GM12878 (cell line): ENCODE measurements at regions not wholly inside any gene's neighbourhood (a gene's known extent, or its start where the extent isn't known, plus 50 kb on each side); places are given as distances from the start of the nearest gene placed in this dataset.

ENCODE experiments used
- ATAC-seq: fragments of 200-7000 bp; cut with Tn5 transposase; 3 replicates; pipeline ENCODE4 v1.9.1; 2020; ENCODE audit warnings: mild to moderate bottlenecking, moderate library complexity
- BruUV-seq: library from RNA; stranded (reverse); fragments of 400-500 nt; replicated peaks from 2 replicates; lab custom pipeline; 2021; lab: Mats Ljungman, UMichigan
- CTCF ChIA-PET: fragments of 300-600 bp; sonication (Branson Sonifier 250); formaldehyde crosslinking; extraction: SDS; loops from one replicate; lab custom pipeline; 2021; ENCODE audit warnings: inconsistent platforms; lab: Yijun Ruan, JAX
- POLR2A ChIA-PET: fragments of 350-600 bp; formaldehyde crosslinking; extraction: SDS; loops from one replicate; lab custom pipeline; 2021; ENCODE audit warnings: inconsistent platforms; lab: Charles Lee
- RAD21 ChIA-PET: fragments of 300-600 bp; sonication (Branson Sonifier 250); formaldehyde crosslinking; loops from one replicate; lab custom pipeline; 2023; ENCODE audit warnings: antibody characterized with exemption; ENCODE audit not compliant: unreplicated experiment; lab: Charles Lee
- SMC1A ChIA-PET: fragments of 300-600 bp; sonication (Branson Sonifier 250); formaldehyde crosslinking; loops from one replicate; lab custom pipeline; 2023; ENCODE audit not compliant: unreplicated experiment, uncharacterized antibody; lab: Charles Lee
- DNase-seq: peaks from one replicate; pipeline ENCODE4 v3.0.0-alpha.2; 2011; ENCODE audit warnings: low read depth, low spot score
- FAIRE-seq: peaks from 3 replicates; lab custom pipeline; 2011; peaks lifted over from hg19 to GRCh38; lab: Jason Lieb, UNC
- H2AFZ ChIP-seq: 2 replicates; pipeline ENCODE4 v1.6.0; 2011; ENCODE audit warnings: low read depth, low read length, control low read depth; ENCODE audit not compliant: control insufficient read depth
- H3K27ac ChIP-seq: 2 replicates; pipeline ENCODE4 v1.5.1; 2011; ENCODE audit warnings: control low read depth; ENCODE audit not compliant: control insufficient read depth, insufficient read depth
- H3K27me3 ChIP-seq, 2 experiments: replicated peaks in 1 of 2; 2 replicates each; pipeline versions ENCODE4 v1.6.0 to v1.6.1; 2011; ENCODE audit warnings: low read length in 1 of 2; ENCODE audit not compliant: control insufficient read depth in 2 of 2, insufficient read depth in 2 of 2
- H3K36me3 ChIP-seq, 2 experiments: 2 replicates each; pipeline ENCODE4 v1.5.1; 2011; ENCODE audit warnings: low read length in 1 of 2; ENCODE audit not compliant: control insufficient read depth in 2 of 2, insufficient read depth in 2 of 2
- H3K4me1 ChIP-seq: 2 replicates; pipeline ENCODE4 v1.6.1; 2011; ENCODE audit warnings: mild to moderate bottlenecking, low read length, moderate library complexity, mixed read lengths; ENCODE audit not compliant: control insufficient read depth, insufficient read depth
- H3K4me2 ChIP-seq: 2 replicates; pipeline ENCODE4 v1.6.0; 2011; ENCODE audit warnings: control low read depth; ENCODE audit not compliant: control insufficient read depth, insufficient read depth
- H3K4me3 ChIP-seq: fragments of 200-600 bp; sonication (generic); 2 replicates; pipeline ENCODE4 v1.5.1; 2016
- H3K79me2 ChIP-seq: 2 replicates; pipeline ENCODE4 v1.6.0; 2011; ENCODE audit warnings: low read length; ENCODE audit not compliant: control insufficient read depth, insufficient read depth
- H3K9ac ChIP-seq: 2 replicates; pipeline ENCODE4 v1.8.0; 2011; ENCODE audit warnings: low read length, control low read depth, mixed read lengths; ENCODE audit not compliant: control insufficient read depth, insufficient read depth
- H3K9me3 ChIP-seq: replicated peaks from 3 replicates; pipeline ENCODE4 v1.5.1; 2011; ENCODE audit warnings: mild to moderate bottlenecking, low read length; ENCODE audit not compliant: control insufficient read depth, insufficient read depth
- H4K20me1 ChIP-seq: 2 replicates; pipeline ENCODE4 v1.6.0; 2011; ENCODE audit not compliant: control insufficient read depth, insufficient read depth
- BCL3 ChIP-seq: IDR thresholded peaks from 2 replicates; pipeline ENCODE4 v1.6.1; 2011; ENCODE audit warnings: borderline replicate concordance, low read depth, mild to moderate bottlenecking, moderate library complexity, low read length; ENCODE audit not compliant: insufficient read depth, poor library complexity, severe bottlenecking
- BMI1 ChIP-seq: fragments of 450-650 bp; IDR thresholded peaks from 2 replicates; pipeline ENCODE4 v1.6.1; 2016; ENCODE audit warnings: mild to moderate bottlenecking, moderate library complexity, borderline replicate concordance
- CBX3 ChIP-seq: fragments of 200-600 bp; sonication (generic); IDR thresholded peaks from 2 replicates; pipeline ENCODE4 v1.6.1; 2016; ENCODE audit warnings: low read depth, borderline replicate concordance
- MXI1 ChIP-seq: fragments of 150-350 bp; IDR thresholded peaks from 2 replicates; pipeline ENCODE4 v1.6.1; 2011; ENCODE audit warnings: low read depth, mild to moderate bottlenecking, inconsistent platforms, low read length, improper control_type of control experiment
- MYC ChIP-seq: IDR thresholded peaks from 2 replicates; pipeline ENCODE4 v1.6.1; 2011; ENCODE audit warnings: mild to moderate bottlenecking, low read length, moderate library complexity, inconsistent platforms; ENCODE audit not compliant: insufficient read depth, insufficient replicate concordance, insufficient read length, severe bottlenecking
- NFYA ChIP-seq: IDR thresholded peaks from 2 replicates; pipeline ENCODE4 v1.6.1; 2011; ENCODE audit warnings: low read depth, mild to moderate bottlenecking, low read length, improper control_type of control experiment, borderline replicate concordance
- RUNX3 ChIP-seq: IDR thresholded peaks from 2 replicates; pipeline ENCODE4 v1.6.1; 2012; ENCODE audit warnings: low read length, inconsistent platforms
- ZBTB11 ChIP-seq: fragments of 450-650 bp; formaldehyde crosslinking; IDR thresholded peaks from 2 replicates; pipeline ENCODE4 v1.5.0; 2022; ENCODE audit warnings: mild to moderate bottlenecking, missing genetic modification characterization
- ZNF622 ChIP-seq: fragments of 450-650 bp; IDR thresholded peaks from 2 replicates; pipeline ENCODE4 v1.6.1; 2017; ENCODE audit warnings: mild to moderate bottlenecking, inconsistent platforms
- WGBS: methylation state at CpG from one replicate; pipeline ENCODE4 v1.1.6; 2016; ENCODE audit warnings: low lambda C conversion rate; ENCODE audit not compliant: insufficient replicate concordance, insufficient coverage; ENCODE audit errors: missing lambda C conversion rate; 5-methylcytosine and 5-hydroxymethylcytosine counted together
- in situ Hi-C: fragments of 300-500 bp; cut with MboI; formaldehyde crosslinking; loops from 9 replicates; pipeline ENCODE4 v1.14.3; 2018; ENCODE audit warnings: mixed read lengths
- intact Hi-C: fragments of 100-400 bp; cut with micrococcal nuclease; formaldehyde crosslinking; loops from one replicate; pipeline ENCODE4 v1.14.2; 2022; ENCODE audit not compliant: unreplicated experiment

GRCh38 chr5:68839019-68839552 lies 254.7 kb upstream of the SLC30A5 start:
- DNase-seq: no peak
- CTCF ChIA-PET: no interaction called here
- no peaks in the 10 kb centered on the region for H3K4me1 ChIP-seq

GRCh38 chr5:68843624-68844364 lies 250.0 kb upstream of the SLC30A5 start:
- Histone ChIP-seq H3K79me2 (no peaks in the 10 kb centered on the region), H3K9ac (no peak overlapping the region), H3K9me3 (no peaks in the 10 kb centered on the region), H3K36me3 (no peaks in the 10 kb centered on the region), H2AFZ (no peak overlapping the region), H4K20me1 (no peaks in the 10 kb centered on the region), H3K27me3 (no peaks in the 10 kb centered on the region; a peak in 2 of 4 replicates), H3K4me3 (no peak overlapping the region), H3K4me2 (no peak overlapping the region), H3K27ac (no peak overlapping the region), H3K4me1 (no peaks in the 10 kb centered on the region)
- ChIA-PET CTCF (no interaction called here), POLR2A (interaction anchor here (0.6 kb wide), 1 partner anchor 183 kb away, joined by 5 read pairs; no protein-coding TSS in a partner anchor), RAD21 (interaction anchor here (0.9 kb wide), 1 partner anchor 557 kb away, joined by 3 read pairs; no protein-coding TSS in a partner anchor), SMC1A (no interaction called here)
- no peak for FAIRE-seq
- no peak for ATAC-seq
- WGBS: 52% methylated on average over 3 of the region's 3 CpGs
- no peak for DNase-seq
- no TSS peak for BruUV-seq
- intact Hi-C loops (no loop called here), in situ Hi-C loops (no loop called here)
- TF ChIP-seq NFYA (no peak), ZBTB11 (CRISPR knock-in tag) (no peak), MXI1 (no peak), ZNF622 (no peak), RUNX3 (no peak), MYC (no peak), BMI1 (no peak), CBX3 (no peak)

More at GRCh38 chr5:68839019-68839552, 254.7 kb upstream of the SLC30A5 start:
- ChIA-PET RAD21 (no interaction called here), SMC1A (no interaction called here), POLR2A (no interaction called here)
- no peak overlapping the region for H3K4me2 ChIP-seq
- TF ChIP-seq BCL3 (peak; percentile 17), MYC (no peak)
- 40% methylated on average over 5 of the region's 5 CpGs for WGBS
- H2AFZ ChIP-seq: no peak overlapping the region
- H3K27me3 ChIP-seq: peaks cover 0 to 2% of the 10 kb centered on the region in 2 experiments; a peak in 1 of 4 replicates
- no peak overlapping the region for H3K9ac ChIP-seq
- FAIRE-seq (no peak), ATAC-seq (no peak)
- no peaks in the 10 kb centered on the region for H4K20me1 ChIP-seq
- no TSS peak for BruUV-seq
- H3K4me3 ChIP-seq: no peak overlapping the region
- H3K79me2 ChIP-seq: no peaks in the 10 kb centered on the region
- in situ Hi-C loops (no loop called here), intact Hi-C loops (no loop called here)
- no peaks in the 10 kb centered on the region for H3K9me3 ChIP-seq
- no peaks in the 10 kb centered on the region for H3K36me3 ChIP-seq
- H3K27ac ChIP-seq: no peak overlapping the region
